ENCODE measurements at regions not wholly inside any gene's neighbourhood (a gene's known extent, or its start where the extent isn't known, plus 50 kb on each side); places are given as distances from the start of the nearest gene placed in this dataset.

GRCh38 chr18:45409971-45410370, 205.3 kb upstream of the SLC14A2 start:
- TF ChIP-seq POLR2AphosphoS5 (IDR thresholded peaks at IDR 0.05; ENCODE audit: low read depth) (no peak), CTCF (conservative IDR thresholded peaks at IDR 0.05; ENCODE audit: low read depth in 2 of 2) (no peak)
